ENCODE measurements at regions not wholly inside any gene's neighbourhood (a gene's known extent, or its start where the extent isn't known, plus 50 kb on each side); places are given as distances from the start of the nearest gene placed in this dataset.

DNA sequence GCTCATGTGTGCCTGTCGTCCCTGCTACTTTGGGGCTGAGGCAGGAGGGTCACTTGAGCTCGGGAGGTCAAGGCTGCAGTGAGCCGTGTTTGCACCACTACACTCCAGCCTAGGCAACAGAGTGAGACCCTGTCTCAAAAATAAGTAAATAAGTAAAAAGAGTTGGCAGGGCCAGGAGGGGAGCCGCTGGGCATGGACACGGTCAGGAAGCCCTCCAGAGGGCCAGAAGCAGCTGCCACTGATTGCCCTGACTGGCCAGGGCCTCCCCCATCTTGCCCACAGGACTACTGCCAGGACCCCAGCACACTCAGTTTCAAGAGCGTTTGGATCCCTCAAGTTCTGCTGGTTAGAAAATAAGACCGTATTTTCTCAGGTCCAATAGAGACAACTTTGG, 112.2 kb upstream of the IPO9 start:
- Mint-ChIP-seq H3K27me3 (no peaks in the 10 kb centered on the region), H3K36me3 (ENCODE audit: low read depth) (no peaks in the 10 kb centered on the region)
- POLR2A ChIA-PET = interaction anchor here (0.6 kb wide), 1 partner anchor 35 kb away, joined by 4 read pairs; no protein-coding TSS in a partner anchor

DNA sequence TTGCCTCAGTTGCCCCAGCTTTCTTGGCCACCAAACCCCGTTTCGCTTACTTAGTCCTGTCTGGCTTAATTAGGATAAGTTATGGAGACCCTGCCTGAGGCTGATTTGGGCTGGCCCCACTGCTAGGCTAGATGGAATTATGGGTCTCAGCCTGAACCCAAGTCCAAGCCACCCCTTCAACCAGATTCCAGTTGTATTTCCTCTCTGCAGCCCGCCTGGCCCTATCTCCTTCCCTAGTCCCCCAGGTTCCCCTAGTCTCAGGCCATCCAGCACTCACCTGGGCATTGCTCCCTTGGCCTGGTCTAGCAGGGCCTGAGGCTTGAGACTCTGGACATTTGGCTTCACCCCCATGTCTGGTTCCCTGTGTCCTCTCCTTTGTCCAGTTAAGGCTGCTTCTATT, 111.7 kb upstream of the IPO9 start:
- H3K9me3 Mint-ChIP-seq = no peaks in the 10 kb centered on the region
- no peak overlapping the region for H3K27ac Mint-ChIP-seq
- peaks cover 3% of the 10 kb centered on the region for H3K27me3 Mint-ChIP-seq
- CTCF ChIA-PET = interaction anchor here (1.8 kb wide), 1 partner anchor 10 kb away, joined by 5 read pairs; no protein-coding TSS in a partner anchor
- DNase-seq = no peak
- H3K36me3 Mint-ChIP-seq (ENCODE audit: low read depth) = no peaks in the 10 kb centered on the region
- H3K4me1 Mint-ChIP-seq = peaks cover 5% of the 10 kb centered on the region
- H3K4me3 Mint-ChIP-seq = no peak overlapping the region
- POLR2A ChIA-PET = interaction anchor here (0.6 kb wide), 1 partner anchor 35 kb away, joined by 4 read pairs; no protein-coding TSS in a partner anchor

More for the DNA sequence above, 112.2 kb upstream of the IPO9 start:
- H3K4me3 Mint-ChIP-seq = no peak overlapping the region
- CTCF ChIA-PET = interaction anchor here (1.8 kb wide), 1 partner anchor 11 kb away, joined by 5 read pairs; no protein-coding TSS in a partner anchor
- peaks cover 5% of the 10 kb centered on the region for H3K4me1 Mint-ChIP-seq
- DNase-seq = no peak
- H3K9me3 Mint-ChIP-seq = no peaks in the 10 kb centered on the region
- no peak overlapping the region for H3K27ac Mint-ChIP-seq

DNA sequence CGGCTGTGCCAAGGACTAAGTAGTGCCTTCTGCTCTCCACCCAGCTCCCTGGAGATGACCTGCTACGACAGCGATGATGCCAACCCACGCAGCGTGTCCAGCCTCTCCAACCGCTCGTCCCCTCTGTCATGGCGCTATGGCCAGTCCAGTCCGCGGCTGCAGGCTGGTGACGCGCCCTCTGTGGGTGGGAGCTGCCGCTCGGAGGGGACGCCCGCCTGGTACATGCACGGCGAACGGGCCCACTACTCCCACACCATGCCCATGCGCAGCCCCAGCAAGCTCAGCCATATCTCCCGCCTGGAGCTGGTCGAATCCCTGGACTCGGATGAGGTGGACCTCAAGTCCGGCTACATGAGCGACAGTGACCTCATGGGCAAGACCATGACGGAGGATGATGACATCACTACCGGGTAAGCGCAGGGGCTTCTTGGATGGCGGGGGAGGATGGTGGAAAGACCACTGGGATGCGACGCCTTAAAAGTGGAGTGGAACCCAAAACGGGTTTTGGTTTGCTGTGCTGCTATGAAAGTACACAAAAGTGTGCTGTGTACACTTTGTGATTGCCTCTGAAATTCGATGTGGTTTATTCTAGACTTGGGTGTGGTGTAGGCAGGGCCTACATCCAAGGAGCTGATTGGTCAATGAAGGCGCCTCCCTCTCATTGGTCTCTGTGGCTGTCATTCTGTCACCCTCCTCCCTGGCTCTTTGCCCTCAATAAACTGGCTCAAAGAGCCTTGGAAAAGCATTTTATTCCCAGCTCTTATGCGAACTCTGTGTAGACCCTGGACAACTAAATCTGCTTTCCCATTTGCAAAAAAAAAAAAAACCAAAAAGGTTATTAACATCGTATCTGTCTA, 110.4 kb upstream of the IPO9 start:
- DNase-seq = no peak
- ChIA-PET CTCF (interaction anchor here (0.8 to 2.0 kb wide), 4 partner anchors 9 to 159 kb away, joined by 3 to 10 read pairs (median 4); no protein-coding TSS in a partner anchor), POLR2A (no interaction called here)
- H3K36me3 Mint-ChIP-seq (ENCODE audit: low read depth) = no peaks in the 10 kb centered on the region
- H3K9me3 Mint-ChIP-seq = no peaks in the 10 kb centered on the region
- peaks cover 11% of the 10 kb centered on the region for H3K27me3 Mint-ChIP-seq
- no peak overlapping the region for H3K4me3 Mint-ChIP-seq
- H3K27ac Mint-ChIP-seq = no peak overlapping the region
- peaks cover 3% of the 10 kb centered on the region for H3K4me1 Mint-ChIP-seq

DNA sequence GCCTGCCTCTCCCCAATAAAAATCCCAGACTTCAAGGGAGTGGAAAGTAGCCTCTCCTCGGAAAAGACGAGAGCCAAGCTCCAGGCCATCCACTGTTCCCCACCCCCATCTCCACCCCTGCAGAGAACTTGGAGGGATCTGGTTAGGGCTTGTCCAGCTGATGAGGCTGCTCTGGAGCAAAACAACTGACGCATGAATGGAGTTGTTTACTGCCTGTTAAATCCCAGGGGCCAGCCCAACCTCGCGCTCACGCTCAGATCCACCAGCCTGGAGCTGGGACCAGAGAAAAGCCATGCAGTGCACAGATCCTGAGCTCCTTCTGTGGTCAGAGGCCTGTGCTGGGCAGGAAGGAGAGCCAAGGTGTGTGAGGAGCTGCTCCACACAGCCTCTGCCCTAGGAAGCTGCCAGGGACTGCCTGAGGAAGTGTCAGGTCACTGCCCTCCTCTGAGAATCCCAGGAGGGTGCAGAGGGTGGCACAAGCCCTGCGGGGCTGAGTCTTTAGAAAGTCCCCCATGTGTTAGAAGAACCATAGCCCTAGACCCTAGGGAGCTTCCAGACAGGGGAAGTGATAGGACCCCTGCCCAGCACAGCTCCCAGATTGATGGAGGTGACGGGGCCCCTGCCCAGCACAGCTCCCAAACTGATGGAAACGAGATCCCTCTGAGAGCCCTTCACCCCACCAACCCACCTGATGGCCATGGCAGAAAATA, 109.0 kb upstream of the IPO9 start:
- DNase-seq = no peak
- Mint-ChIP-seq H3K4me1 (peaks cover 3% of the 10 kb centered on the region), H3K9me3 (no peaks in the 10 kb centered on the region), H3K27me3 (peaks cover 13% of the 10 kb centered on the region), H3K36me3 (ENCODE audit: low read depth) (no peaks in the 10 kb centered on the region), H3K4me3 (no peak overlapping the region), H3K27ac (no peak overlapping the region)
- POLR2A ChIA-PET = no interaction called here
- CTCF ChIA-PET = no interaction called here

DNA sequence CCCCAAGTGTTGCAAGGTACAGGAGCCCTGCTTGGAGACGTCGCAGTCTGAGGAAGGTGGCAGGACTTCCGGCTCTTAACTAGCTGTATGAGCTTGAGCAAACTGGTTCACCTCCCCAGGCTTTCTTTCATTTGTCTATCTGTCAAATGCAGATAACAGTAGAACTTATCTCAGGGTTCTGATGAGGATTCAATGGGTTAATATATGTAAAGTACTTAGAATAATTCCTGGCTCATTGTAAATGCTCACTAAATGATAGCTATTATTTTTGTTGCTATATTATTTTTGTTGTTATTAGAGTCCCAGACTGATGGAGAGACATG, 108.5 kb upstream of the IPO9 start:
- H3K36me3 Mint-ChIP-seq (ENCODE audit: low read depth) = no peaks in the 10 kb centered on the region
- CTCF ChIA-PET = no interaction called here
- peaks cover 3% of the 10 kb centered on the region for H3K4me1 Mint-ChIP-seq
- H3K9me3 Mint-ChIP-seq = no peaks in the 10 kb centered on the region
- no peak overlapping the region for H3K4me3 Mint-ChIP-seq
- peaks cover 13% of the 10 kb centered on the region for H3K27me3 Mint-ChIP-seq
- no peak overlapping the region for H3K27ac Mint-ChIP-seq
- no peak for DNase-seq
- POLR2A ChIA-PET = interaction anchor here (0.7 kb wide), 1 partner anchor 47 kb away, joined by 3 read pairs; no protein-coding TSS in a partner anchor

DNA sequence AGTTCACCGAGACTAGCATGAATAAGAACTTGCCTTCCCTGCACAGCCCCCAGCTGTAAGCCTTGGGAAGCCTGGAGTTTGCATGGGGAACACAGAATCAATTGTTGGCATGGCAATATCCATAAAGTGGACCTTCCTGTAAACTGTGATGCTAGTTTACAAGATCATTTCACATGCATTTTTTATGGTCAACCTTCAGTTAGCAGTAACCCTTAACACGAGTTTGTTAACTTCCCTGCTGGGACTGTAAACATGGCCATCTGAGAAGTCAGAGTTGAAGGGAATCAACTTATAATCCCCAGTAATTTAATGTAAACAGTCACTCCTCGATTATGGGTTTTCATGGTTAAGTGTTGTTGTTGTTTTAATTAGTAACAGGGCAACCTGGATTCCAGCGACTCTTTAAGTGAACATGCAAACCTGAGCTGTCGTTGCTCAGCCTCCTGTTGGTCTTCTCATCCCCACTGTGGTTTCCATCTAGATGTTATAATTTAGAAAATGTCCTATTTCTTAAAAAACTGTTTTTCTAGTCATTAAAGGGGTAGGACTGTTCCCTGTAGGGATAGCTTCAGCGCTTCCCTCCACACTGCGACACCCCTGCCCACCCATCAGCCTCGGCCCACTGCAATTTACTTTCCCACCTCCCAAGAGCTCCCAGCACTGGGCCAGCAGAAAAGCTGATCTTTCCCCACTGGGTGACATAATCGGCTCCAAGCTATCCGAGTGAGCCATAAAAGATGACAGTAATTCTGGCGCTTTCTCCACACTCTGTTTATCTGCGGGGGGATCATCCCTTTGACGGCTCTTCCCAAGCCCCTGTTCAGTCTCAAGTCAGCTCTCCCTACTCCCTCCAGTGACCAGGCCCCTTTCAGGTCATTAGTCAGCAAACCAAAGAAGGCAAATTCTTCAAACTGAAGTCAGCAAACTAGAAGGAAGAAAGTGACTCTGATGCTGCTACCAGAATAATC, 107.6 kb upstream of the IPO9 start:
- DNase-seq = no peak
- Mint-ChIP-seq H3K4me3 (no peak overlapping the region), H3K9me3 (no peaks in the 10 kb centered on the region), H3K27me3 (peaks cover 13% of the 10 kb centered on the region), H3K27ac (no peak overlapping the region), H3K4me1 (peaks cover 3% of the 10 kb centered on the region), H3K36me3 (ENCODE audit: low read depth) (no peaks in the 10 kb centered on the region)
- ChIA-PET CTCF (interaction anchor here (1.1 kb wide), 1 partner anchor 12 kb away, joined by 5 read pairs; no protein-coding TSS in a partner anchor), POLR2A (interaction anchor here (0.7 kb wide), 1 partner anchor 46 kb away, joined by 3 read pairs; no protein-coding TSS in a partner anchor)

DNA sequence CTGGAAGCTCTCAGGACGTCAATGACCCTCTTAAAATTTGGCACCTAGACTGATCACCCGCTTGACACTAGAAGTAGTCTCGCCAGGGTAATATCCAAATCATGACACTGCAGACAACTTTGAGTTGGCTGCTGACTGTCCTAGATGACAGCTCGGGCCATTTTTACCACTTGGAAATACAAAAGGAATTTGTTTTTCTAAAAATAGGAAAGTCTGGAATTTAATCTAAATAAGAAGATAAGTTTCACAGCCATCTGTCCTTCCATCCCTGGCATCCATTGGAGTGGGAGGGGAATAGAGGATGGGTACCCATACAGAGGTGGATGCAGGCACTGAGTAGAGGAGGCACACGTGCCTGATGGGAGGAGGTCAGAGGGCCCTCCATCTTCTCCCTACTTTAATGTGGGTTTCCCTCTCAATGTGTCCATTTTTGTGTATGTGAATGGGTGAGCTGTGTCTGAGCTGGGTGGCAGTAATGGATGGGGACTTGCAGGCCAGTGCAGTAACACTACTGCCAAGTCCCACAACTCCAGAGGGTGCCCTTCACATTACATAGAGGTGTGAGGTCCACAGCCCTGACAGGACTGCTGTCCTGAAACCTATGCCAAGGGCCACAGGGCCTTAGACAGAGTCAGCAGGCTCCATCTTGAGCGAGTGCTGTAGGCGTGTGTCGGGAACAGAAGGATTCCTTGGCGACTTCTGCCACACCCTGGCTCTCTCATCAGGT, 104.8 kb upstream of the IPO9 start:
- CTCF ChIA-PET = interaction anchor here (1.5 kb wide), 1 partner anchor 15 kb away, joined by 11 read pairs; no protein-coding TSS in a partner anchor
- Mint-ChIP-seq H3K27me3 (peaks cover 20% of the 10 kb centered on the region), H3K9me3 (no peaks in the 10 kb centered on the region), H3K4me3 (no peak overlapping the region), H3K36me3 (ENCODE audit: low read depth) (no peaks in the 10 kb centered on the region), H3K4me1 (peaks cover 2% of the 10 kb centered on the region), H3K27ac (no peak overlapping the region)
- POLR2A ChIA-PET = no interaction called here
- DNase-seq = no peak

DNA sequence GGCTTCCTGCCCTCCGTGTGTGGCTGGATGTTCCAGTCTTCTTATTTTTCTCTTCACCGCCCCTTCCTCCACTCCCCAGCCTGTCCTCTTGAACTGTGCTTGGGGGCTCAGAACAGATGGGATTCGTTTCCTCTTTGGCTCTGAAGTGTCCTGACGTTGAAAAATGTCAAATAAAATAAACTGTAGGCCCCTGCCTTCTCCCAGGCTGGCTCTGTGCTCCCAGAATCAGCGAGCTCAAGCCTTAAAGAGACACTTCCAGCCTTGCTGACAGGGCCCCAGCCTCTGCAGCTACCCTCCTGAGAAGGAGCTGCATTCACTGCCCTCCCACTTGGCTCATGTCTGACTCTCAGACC, 104.2 kb upstream of the IPO9 start:
- no peak for DNase-seq
- H3K27me3 Mint-ChIP-seq = peaks cover 20% of the 10 kb centered on the region
- no peak overlapping the region for H3K27ac Mint-ChIP-seq
- ChIA-PET POLR2A (no interaction called here), CTCF (no interaction called here)
- H3K9me3 Mint-ChIP-seq = no peaks in the 10 kb centered on the region
- H3K36me3 Mint-ChIP-seq (ENCODE audit: low read depth) = no peaks in the 10 kb centered on the region
- no peaks in the 10 kb centered on the region for H3K4me1 Mint-ChIP-seq
- no peak overlapping the region for H3K4me3 Mint-ChIP-seq

DNA sequence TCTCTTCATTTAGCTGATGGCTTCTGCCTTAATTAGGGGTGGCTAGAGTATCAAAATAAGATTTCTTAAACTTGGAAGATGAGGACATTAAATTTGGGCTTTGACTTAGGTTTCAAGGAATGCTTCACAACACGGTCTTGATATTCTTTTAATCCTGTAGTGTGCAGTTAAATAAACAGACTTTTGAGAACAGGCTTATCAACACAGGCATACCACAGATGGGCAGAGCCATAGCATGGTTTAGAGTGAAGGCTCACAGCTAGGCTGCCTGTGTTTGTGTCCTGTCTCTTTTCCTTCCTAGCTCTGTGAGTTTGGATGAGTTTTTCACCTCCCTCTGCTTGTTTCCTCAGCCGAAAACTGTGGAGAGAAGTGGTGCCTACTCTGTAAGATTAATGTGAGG, 102.3 kb upstream of the IPO9 start:
- H3K27ac Mint-ChIP-seq = no peak overlapping the region
- no peaks in the 10 kb centered on the region for H3K4me1 Mint-ChIP-seq
- H3K36me3 Mint-ChIP-seq (ENCODE audit: low read depth) = no peaks in the 10 kb centered on the region
- peaks cover 20% of the 10 kb centered on the region for H3K27me3 Mint-ChIP-seq
- DNase-seq = no peak
- H3K4me3 Mint-ChIP-seq = no peak overlapping the region
- ChIA-PET CTCF (interaction anchor here (0.7 to 1.4 kb wide), 3 partner anchors 9 to 24 kb away, joined by 4 to 5 read pairs (median 4); no protein-coding TSS in a partner anchor), POLR2A (no interaction called here)
- H3K9me3 Mint-ChIP-seq = no peaks in the 10 kb centered on the region

DNA sequence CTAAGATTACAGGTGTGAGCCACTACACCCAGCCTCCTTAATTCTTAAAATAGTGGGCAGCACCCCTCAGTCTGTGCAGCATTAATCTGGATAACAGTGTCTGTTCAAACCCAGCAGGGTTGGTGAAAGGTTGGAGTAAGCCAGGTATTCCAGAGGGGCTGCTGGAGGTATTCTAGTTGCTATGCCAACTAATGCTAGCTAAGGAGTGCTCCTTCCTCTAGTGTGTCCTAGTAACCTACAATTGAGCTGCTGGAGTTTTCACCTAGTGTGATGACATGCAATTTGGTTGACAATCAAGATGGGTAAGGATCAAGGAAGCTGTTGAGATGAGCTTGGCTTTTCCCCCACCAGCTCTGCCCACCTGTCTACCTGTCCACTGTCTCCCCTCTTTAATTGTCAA, 100.2 kb upstream of the IPO9 start:
- H3K9me3 Mint-ChIP-seq = no peaks in the 10 kb centered on the region
- no peak overlapping the region for H3K4me3 Mint-ChIP-seq
- no peaks in the 10 kb centered on the region for H3K36me3 Mint-ChIP-seq (ENCODE audit: low read depth)
- DNase-seq = no peak
- ChIA-PET CTCF (no interaction called here), POLR2A (no interaction called here)
- no peak overlapping the region for H3K27ac Mint-ChIP-seq
- H3K27me3 Mint-ChIP-seq = peaks cover 8% of the 10 kb centered on the region
- H3K4me1 Mint-ChIP-seq = no peaks in the 10 kb centered on the region

DNA sequence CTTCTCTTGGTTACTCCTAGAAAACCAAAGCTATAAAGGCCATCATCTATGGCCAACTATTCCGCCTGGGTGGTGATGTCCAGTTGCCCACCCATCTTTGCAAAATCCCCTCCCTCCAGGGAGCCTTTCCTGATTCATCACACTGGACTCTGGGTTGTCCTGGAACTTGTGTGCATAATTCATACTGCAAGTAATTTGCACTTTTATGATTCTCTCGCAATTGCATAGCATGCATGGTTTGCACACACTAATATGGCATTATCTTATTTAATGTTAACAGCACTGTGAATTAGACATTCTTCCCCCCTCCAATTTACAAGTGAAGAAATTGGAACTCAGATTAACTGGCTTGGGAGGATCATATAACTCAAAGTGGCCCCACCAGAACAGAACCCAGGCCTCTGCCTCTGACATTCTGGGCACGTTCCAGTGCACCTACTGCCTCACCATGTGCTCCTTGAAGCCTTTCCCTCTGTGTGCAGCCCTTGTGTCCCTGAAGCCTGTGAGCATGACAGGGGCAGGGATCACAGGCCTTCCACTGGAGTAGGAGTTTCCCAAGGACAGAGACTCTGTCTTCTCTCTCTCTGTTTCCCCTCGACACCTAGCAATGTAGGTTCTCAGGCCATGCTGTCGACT, 98.9 kb upstream of the IPO9 start:
- Mint-ChIP-seq H3K4me3 (no peak overlapping the region), H3K27me3 (peaks cover 8% of the 10 kb centered on the region), H3K9me3 (no peaks in the 10 kb centered on the region), H3K36me3 (ENCODE audit: low read depth) (no peaks in the 10 kb centered on the region), H3K27ac (no peak overlapping the region), H3K4me1 (no peaks in the 10 kb centered on the region)
- ChIA-PET CTCF (no interaction called here), POLR2A (no interaction called here)
- no peak for DNase-seq

DNA sequence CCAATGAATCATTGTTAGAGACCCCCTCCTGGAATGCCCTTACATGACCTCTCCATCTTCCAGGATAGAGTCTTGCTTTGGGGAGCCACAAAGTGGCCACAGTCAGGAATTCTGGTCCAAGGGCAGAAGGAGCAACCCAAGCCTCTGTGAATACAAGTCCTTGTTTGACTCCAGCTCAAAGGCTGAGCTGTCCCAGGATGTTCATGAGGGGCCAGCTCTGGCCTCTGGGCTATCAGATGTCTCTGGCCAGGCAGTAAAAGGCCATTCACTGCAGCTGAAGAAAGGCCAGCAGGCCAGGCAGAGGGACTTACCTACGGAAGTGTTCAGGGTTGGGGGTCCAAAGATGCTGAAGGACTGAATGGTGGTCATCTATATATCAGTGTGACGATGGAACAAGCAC, 98.3 kb upstream of the IPO9 start:
- no peak overlapping the region for H3K4me3 Mint-ChIP-seq
- H3K4me1 Mint-ChIP-seq = no peaks in the 10 kb centered on the region
- H3K36me3 Mint-ChIP-seq (ENCODE audit: low read depth) = no peaks in the 10 kb centered on the region
- POLR2A ChIA-PET = no interaction called here
- no peak overlapping the region for H3K27ac Mint-ChIP-seq
- peaks cover 8% of the 10 kb centered on the region for H3K27me3 Mint-ChIP-seq
- CTCF ChIA-PET = no interaction called here
- no peaks in the 10 kb centered on the region for H3K9me3 Mint-ChIP-seq
- DNase-seq = no peak
